Neural crest cell (in vitro differentiated cells): ENCODE measurements at regions not wholly inside any gene's neighbourhood (a gene's known extent, or its start where the extent isn't known, plus 50 kb on each side); places are given as distances from the start of the nearest gene placed in this dataset.

ENCODE experiments used
- DNase-seq: peaks from one replicate; pipeline ENCODE4 v3.0.0; 2021; ENCODE audit warnings: low read depth, mixed read lengths, low spot score
- H3K27ac Mint-ChIP-seq: one replicate; pipeline ENCODE4 v1.8.0; 2021; ENCODE audit warnings: mild to moderate bottlenecking, mixed read lengths; ENCODE audit not compliant: unreplicated experiment
- H3K27me3 Mint-ChIP-seq: 2 replicates; pipeline ENCODE4 v1.8.0; 2021; ENCODE audit warnings: low read depth, mild to moderate bottlenecking, mixed read lengths
- H3K36me3 Mint-ChIP-seq: 2 replicates; pipeline ENCODE4 v1.8.0; 2021; ENCODE audit warnings: low read depth, mild to moderate bottlenecking, mixed read lengths
- H3K4me1 Mint-ChIP-seq: 2 replicates; pipeline ENCODE4 v1.8.0; 2021; ENCODE audit warnings: mixed read lengths
- H3K4me3 Mint-ChIP-seq: one replicate; pipeline ENCODE4 v1.8.0; 2021; ENCODE audit warnings: mild to moderate bottlenecking, mixed read lengths
- H3K9me3 Mint-ChIP-seq: 2 replicates; pipeline ENCODE4 v1.8.0; 2021; ENCODE audit warnings: mixed read lengths
- CTCF ChIP-seq: fragments of 200-600 bp; sonication (generic); conservative IDR thresholded peaks from 2 replicates; pipeline ENCODE4 v1.5.0; 2021; ENCODE audit warnings: antibody characterized with exemption, mild to moderate bottlenecking

- Mint-ChIP-seq H3K27ac (no peak overlapping the region), H3K4me1 (no peaks in the 10 kb centered on the region), H3K9me3 (peaks cover 11% of the 10 kb centered on the region), H3K27me3 (no peaks in the 10 kb centered on the region), H3K4me3 (no peak overlapping the region), H3K36me3 (no peaks in the 10 kb centered on the region)
- no peak for DNase-seq
- TF ChIP-seq CTCF = no peak
Measured at GRCh38 chr11:37496201-37496600, 898.2 kb upstream of the RAG2 start.

- Mint-ChIP-seq H3K27ac (no peak overlapping the region), H3K4me1 (no peaks in the 10 kb centered on the region), H3K27me3 (no peaks in the 10 kb centered on the region), H3K9me3 (peaks cover 6% of the 10 kb centered on the region), H3K4me3 (no peak overlapping the region), H3K36me3 (no peaks in the 10 kb centered on the region)
- no peak for TF ChIP-seq CTCF
- no peak for DNase-seq
Measured at GRCh38 chr11:37484298-37484697, 886.3 kb upstream of the RAG2 start.

DNA sequence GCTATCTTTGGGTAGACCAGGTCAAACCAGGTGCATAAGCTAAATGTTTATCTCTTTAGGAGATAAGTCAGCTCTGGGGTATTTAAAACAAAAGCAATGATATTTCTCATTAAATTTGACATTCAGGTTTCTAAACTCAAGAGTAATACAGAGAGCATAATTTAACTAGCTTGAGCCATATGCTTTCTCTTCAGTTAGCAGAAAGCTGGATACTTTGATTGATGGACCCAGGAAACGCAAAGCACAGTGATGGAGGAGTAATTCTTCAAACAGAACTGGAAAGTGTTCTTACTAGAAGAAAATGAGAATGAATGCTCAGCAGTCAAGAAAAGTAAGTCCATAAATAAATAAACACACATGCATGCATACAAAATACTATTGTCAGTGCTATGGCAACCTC is 885.7 kb upstream of the RAG2 start:
- Mint-ChIP-seq H3K27me3 (no peaks in the 10 kb centered on the region), H3K4me3 (no peak overlapping the region), H3K4me1 (no peaks in the 10 kb centered on the region), H3K36me3 (no peaks in the 10 kb centered on the region), H3K27ac (no peak overlapping the region), H3K9me3 (peaks cover 6% of the 10 kb centered on the region)
- DNase-seq = no peak
- TF ChIP-seq CTCF = no peak

DNA sequence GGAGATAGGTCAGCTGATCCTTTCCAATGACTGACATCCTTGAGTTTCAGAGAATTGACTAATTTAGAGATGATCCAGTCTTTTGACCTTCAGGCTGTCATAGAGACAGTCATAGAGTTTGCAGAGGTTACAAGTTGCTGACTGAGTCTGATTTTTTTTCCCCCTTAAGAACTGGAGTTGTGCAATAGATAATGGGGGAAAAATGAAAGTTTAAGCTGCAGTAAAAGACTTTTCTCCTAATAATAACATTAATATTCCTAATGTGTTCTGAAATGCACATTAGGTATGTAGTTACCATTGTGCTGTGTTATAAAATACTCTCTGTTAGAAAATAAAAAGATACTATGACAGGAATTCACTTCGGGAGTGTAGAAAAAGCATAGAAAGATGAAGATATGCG is 876.9 kb upstream of the RAG2 start:
- Mint-ChIP-seq H3K36me3 (no peaks in the 10 kb centered on the region), H3K9me3 (peaks cover 7% of the 10 kb centered on the region), H3K27me3 (no peaks in the 10 kb centered on the region), H3K4me1 (peaks cover 5% of the 10 kb centered on the region), H3K27ac (no peak overlapping the region), H3K4me3 (no peak overlapping the region)
- DNase-seq = no peak
- no peak for TF ChIP-seq CTCF

GRCh38 chr11:37468344-37468743 is 870.3 kb upstream of the RAG2 start:
- H3K4me3 Mint-ChIP-seq = no peak overlapping the region
- no peaks in the 10 kb centered on the region for H3K4me1 Mint-ChIP-seq
- H3K27ac Mint-ChIP-seq = no peak overlapping the region
- peaks cover 4% of the 10 kb centered on the region for H3K9me3 Mint-ChIP-seq
- no peak for TF ChIP-seq CTCF
- H3K36me3 Mint-ChIP-seq = no peaks in the 10 kb centered on the region
- H3K27me3 Mint-ChIP-seq = no peaks in the 10 kb centered on the region
- DNase-seq = no peak

DNA sequence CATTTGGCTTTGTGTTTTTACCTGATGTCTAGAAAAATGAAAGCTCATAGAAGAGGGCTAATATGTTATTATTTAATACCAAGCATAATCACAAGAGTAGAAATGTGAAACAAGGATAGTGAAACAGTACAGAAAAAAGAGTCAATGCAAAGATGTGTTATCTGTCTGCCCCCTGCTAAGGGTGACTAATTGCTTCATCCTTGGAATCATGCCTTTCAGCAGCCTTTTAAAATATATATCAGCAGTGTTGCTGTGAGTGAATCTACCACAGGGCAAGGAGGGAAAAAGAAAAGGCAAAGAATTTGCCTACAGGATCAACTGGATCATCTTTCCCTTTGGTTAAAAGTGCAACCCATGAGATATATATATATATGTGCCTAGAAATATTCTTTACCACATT is 867.2 kb upstream of the RAG2 start:
- DNase-seq = no peak
- no peaks in the 10 kb centered on the region for H3K4me1 Mint-ChIP-seq
- no peak for TF ChIP-seq CTCF
- H3K27ac Mint-ChIP-seq = no peak overlapping the region
- H3K9me3 Mint-ChIP-seq = peaks cover 10% of the 10 kb centered on the region
- no peaks in the 10 kb centered on the region for H3K36me3 Mint-ChIP-seq
- no peak overlapping the region for H3K4me3 Mint-ChIP-seq
- H3K27me3 Mint-ChIP-seq = no peaks in the 10 kb centered on the region
